NCI-H748 (cell line): ENCODE measurements at regions not wholly inside any gene's neighbourhood (a gene's known extent, or its start where the extent isn't known, plus 50 kb on each side); places are given as distances from the start of the nearest gene placed in this dataset.
"Not testable (repeated sequence)": the region's sequence is repeated elsewhere in the genome, so short reads cannot be mapped to it uniquely, and the experiment has no call there.

ENCODE experiments used
- DNase-seq: peaks from one replicate; lab custom pipeline; 2025; ENCODE audit not compliant: unreplicated experiment; lab: John Stamatoyannopoulos, UW

GRCh38 chr3:81823086-81823485, 61.6 kb upstream of the GBE1 start:
- DNase-seq: no peak

GRCh38 chr3:81816473-81817250, 55.2 kb upstream of the GBE1 start:
- DNase-seq: no peak

- DNase-seq: not testable (repeated sequence)
Measured at GRCh38 chr3:81812098-81812497, 50.7 kb upstream of the GBE1 start.
